BJ (cell line): ENCODE measurements at regions not wholly inside any gene's neighbourhood (a gene's known extent, or its start where the extent isn't known, plus 50 kb on each side); places are given as distances from the start of the nearest gene placed in this dataset.

Experiments used
- CTCF ChIA-PET: fragments of 350-600 bp; formaldehyde crosslinking; extraction: SDS; loops from one replicate; lab custom pipeline; 2021; ENCODE audit warnings: antibody characterized with exemption, inconsistent platforms; lab: Yijun Ruan, JAX
- POLR2A ChIA-PET: fragments of 300-600 bp; sonication (Branson Sonifier 250); formaldehyde crosslinking; extraction: SDS; loops from one replicate; lab custom pipeline; 2021; ENCODE audit warnings: antibody characterized with exemption; lab: Charles Lee
- DNase-seq: peaks from one replicate; pipeline ENCODE4 v3.0.0-alpha.2; 2011; ENCODE audit warnings: low read depth
- H3K27me3 ChIP-seq: 2 replicates; pipeline ENCODE4 v1.6.0; 2011; ENCODE audit warnings: low read length; ENCODE audit not compliant: control insufficient read depth, insufficient read depth
- H3K36me3 ChIP-seq: 2 replicates; pipeline ENCODE4 v1.5.1; 2011; ENCODE audit warnings: low read length; ENCODE audit not compliant: control insufficient read depth, insufficient read depth
- H3K4me3 ChIP-seq: 2 replicates; pipeline ENCODE4 v1.5.1; 2011; ENCODE audit warnings: low read depth, mild to moderate bottlenecking, control low read depth, low read length
- TF ChIP-seq, protein P1 (sequence below): IDR thresholded peaks from 2 replicates; pipeline ENCODE4 v1.5.1; 2011; ENCODE audit warnings: low read depth, mild to moderate bottlenecking, control low read depth, inconsistent platforms, low read length, moderate library complexity; ENCODE audit not compliant: insufficient read depth

DNA sequence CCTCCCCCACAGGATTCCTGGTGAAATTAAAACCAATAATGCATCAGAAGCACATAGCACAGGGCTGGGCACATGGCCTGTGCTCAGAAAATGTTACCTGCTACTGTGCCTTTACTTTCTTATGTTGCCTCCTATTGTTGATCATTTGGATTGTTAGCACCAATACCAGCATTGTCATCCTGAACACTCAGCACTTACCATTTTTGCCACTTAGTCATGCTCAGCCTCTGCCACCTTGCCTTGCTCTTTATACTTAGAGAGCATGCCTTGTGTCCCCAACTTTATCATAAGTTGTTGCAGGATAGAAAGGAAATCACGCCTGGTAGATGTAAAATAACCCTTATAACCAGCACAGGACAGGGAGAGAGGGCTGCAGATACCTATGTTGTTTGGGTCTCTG, 361.0 kb upstream of the RUNX1 start:
- TF ChIP-seq, protein P1, sequence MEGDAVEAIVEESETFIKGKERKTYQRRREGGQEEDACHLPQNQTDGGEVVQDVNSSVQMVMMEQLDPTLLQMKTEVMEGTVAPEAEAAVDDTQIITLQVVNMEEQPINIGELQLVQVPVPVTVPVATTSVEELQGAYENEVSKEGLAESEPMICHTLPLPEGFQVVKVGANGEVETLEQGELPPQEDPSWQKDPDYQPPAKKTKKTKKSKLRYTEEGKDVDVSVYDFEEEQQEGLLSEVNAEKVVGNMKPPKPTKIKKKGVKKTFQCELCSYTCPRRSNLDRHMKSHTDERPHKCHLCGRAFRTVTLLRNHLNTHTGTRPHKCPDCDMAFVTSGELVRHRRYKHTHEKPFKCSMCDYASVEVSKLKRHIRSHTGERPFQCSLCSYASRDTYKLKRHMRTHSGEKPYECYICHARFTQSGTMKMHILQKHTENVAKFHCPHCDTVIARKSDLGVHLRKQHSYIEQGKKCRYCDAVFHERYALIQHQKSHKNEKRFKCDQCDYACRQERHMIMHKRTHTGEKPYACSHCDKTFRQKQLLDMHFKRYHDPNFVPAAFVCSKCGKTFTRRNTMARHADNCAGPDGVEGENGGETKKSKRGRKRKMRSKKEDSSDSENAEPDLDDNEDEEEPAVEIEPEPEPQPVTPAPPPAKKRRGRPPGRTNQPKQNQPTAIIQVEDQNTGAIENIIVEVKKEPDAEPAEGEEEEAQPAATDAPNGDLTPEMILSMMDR, result no peak
- CTCF ChIA-PET, result no interaction called here
- Histone ChIP-seq H3K36me3 (no peaks in the 10 kb centered on the region), H3K4me3 (no peak overlapping the region), H3K27me3 (no peaks in the 10 kb centered on the region)
- no peak for DNase-seq
- POLR2A ChIA-PET, result no interaction called here

DNA sequence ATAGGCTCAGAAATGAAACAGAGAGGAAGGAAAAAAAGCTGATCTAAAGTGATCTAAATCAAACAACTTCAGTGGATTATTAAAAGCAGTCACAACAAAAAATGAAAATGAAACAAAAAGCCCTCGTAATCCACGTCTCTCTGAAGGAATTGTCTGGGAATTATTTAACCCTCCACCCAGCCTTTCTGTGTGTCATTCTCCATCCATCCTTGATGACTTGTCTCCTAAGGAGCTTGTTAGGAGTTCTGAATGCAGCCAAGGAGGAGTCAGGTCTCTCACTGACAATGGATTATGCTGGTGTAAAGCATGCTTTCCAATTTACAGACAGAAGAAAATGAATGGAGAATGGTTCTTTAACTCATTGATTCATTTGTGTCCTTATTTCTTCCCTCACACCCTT, 359.3 kb upstream of the RUNX1 start:
- POLR2A ChIA-PET, result no interaction called here
- Histone ChIP-seq H3K36me3 (no peaks in the 10 kb centered on the region), H3K27me3 (no peaks in the 10 kb centered on the region), H3K4me3 (no peak overlapping the region; the same call in 1 of the 2 replicates)
- TF ChIP-seq, protein P1, result no peak
- DNase-seq, result no peak
- CTCF ChIA-PET, result interaction anchor here (1.8 kb wide), 1 partner anchor 9 kb away, joined by 3 read pairs; no protein-coding TSS in a partner anchor

DNA sequence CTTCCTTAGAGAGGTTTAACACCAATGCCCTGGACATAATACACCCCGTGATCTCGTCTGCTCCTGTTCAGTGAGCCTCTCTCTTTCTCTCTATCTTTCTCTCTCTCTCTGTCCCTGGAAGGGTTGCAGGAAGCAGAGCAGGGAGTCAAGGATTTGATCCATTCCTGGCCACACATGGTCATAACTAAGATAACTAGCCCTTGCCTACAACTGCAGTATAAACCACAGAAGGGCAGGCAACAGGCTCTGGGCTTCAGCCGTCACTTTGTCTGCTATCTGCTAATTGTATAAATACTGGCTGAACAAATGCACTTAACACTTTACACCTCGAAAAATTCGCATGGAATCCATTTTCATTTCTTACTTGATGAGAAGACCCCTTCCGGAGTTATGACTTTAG, 357.5 kb upstream of the RUNX1 start:
- Histone ChIP-seq H3K36me3 (no peaks in the 10 kb centered on the region), H3K27me3 (no peaks in the 10 kb centered on the region), H3K4me3 (no peak overlapping the region)
- TF ChIP-seq, protein P1, result no peak
- ChIA-PET CTCF (interaction anchor here (1.8 kb wide), 1 partner anchor 11 kb away, joined by 3 read pairs; no protein-coding TSS in a partner anchor), POLR2A (no interaction called here)
- no peak for DNase-seq

DNA sequence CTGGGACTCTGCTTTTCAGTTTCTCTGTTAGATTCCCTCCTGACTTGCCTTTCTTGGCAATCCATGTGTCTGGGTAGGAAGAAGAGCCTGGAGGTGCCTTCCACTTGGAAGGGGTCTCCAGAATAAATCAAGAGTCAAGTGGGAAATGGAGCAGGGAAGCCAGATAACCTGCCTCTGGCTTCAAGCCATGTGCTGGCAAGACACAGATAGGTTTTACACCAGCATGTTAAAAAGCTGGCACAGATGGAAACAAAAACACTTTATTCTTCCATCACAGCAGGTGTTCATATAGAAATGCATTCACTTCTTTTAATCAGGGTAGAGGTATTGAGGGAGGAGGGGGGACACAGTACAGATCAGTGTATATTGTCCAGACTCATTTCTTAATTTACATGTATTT, 356.9 kb upstream of the RUNX1 start:
- ChIA-PET POLR2A (no interaction called here), CTCF (no interaction called here)
- Histone ChIP-seq H3K36me3 (no peaks in the 10 kb centered on the region), H3K4me3 (no peak overlapping the region), H3K27me3 (no peaks in the 10 kb centered on the region)
- TF ChIP-seq, protein P1, result no peak
- no peak for DNase-seq

DNA sequence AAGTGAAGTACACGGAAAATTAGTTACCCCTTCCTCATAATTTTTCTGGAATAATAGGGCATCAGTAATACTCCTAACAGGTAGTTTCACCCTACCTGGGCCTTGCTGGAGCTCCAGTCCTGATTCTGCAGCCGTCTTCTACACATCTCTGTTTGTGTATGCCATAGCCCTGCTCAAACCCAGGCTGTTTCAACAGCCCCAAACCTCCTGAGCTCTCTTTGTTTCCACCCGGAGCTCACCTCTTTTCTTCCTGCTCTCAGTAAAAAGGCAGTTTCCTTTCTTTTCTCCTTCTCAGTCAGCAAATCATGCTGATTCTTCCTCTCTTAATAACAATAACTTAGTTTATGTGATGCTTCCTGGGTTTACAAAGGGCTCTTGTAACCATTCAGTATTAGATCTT, 355.1 kb upstream of the RUNX1 start:
- TF ChIP-seq, protein P1, result no peak
- CTCF ChIA-PET, result interaction anchor here (0.6 kb wide), 1 partner anchor 13 kb away, joined by 3 read pairs; no protein-coding TSS in a partner anchor

More for the DNA sequence above, 355.1 kb upstream of the RUNX1 start:
- H3K36me3 ChIP-seq, result no peaks in the 10 kb centered on the region
- POLR2A ChIA-PET, result no interaction called here
- DNase-seq, result no peak
- H3K4me3 ChIP-seq, result no peak overlapping the region
- H3K27me3 ChIP-seq, result no peaks in the 10 kb centered on the region
